ENCODE measurements at regions not wholly inside any gene's neighbourhood (a gene's known extent, or its start where the extent isn't known, plus 50 kb on each side); places are given as distances from the start of the nearest gene placed in this dataset.

GRCh38 chr5:154129013-154129412 lies 61.5 kb upstream of the GALNT10 start:
- DNase-seq: no peak
- H3K4me1 ChIP-seq (ENCODE audit: control insufficient read depth, low read depth, low read length): no peaks in the 10 kb centered on the region
- H3K4ac ChIP-seq (ENCODE audit: low read depth, low read length): no peak overlapping the region
- H3K4me2 ChIP-seq (ENCODE audit: low read length): no peak overlapping the region
- no peak overlapping the region for H2BK5ac ChIP-seq (ENCODE audit: low read length)
- no peak overlapping the region for H3K9ac ChIP-seq (ENCODE audit: low read length)
- no peak overlapping the region for H2AK5ac ChIP-seq (ENCODE audit: low read length)
- no peak overlapping the region for H3K27ac ChIP-seq (ENCODE audit: low read depth, low read length)
- WGBS (ENCODE audit: extremely low coverage, insufficient coverage, low lambda C conversion rate): no CpG with 5 or more reads among the region's 3 CpGs
- H3K79me1 ChIP-seq (ENCODE audit: low read length): no peaks in the 10 kb centered on the region
- H3K23ac ChIP-seq (ENCODE audit: low read length): no peak overlapping the region
- no peaks in the 10 kb centered on the region for H3K36me3 ChIP-seq (ENCODE audit: control insufficient read depth, insufficient read depth, low read length)
- no peak overlapping the region for H2BK120ac ChIP-seq (ENCODE audit: low read depth, low read length)
- no peak overlapping the region for H4K5ac ChIP-seq (ENCODE audit: low read length)
- H3K56ac ChIP-seq (ENCODE audit: low read length): no peak overlapping the region
- no peak overlapping the region for H2BK15ac ChIP-seq (replicated peaks; ENCODE audit: low read depth)
- no peaks in the 10 kb centered on the region for H3K79me2 ChIP-seq (ENCODE audit: control insufficient read depth, insufficient read depth, low read length)
- no peaks in the 10 kb centered on the region for H3K27me3 ChIP-seq (ENCODE audit: insufficient read depth, low read length, poor library complexity)
- no peak overlapping the region for H3K4me3 ChIP-seq (ENCODE audit: low read length)
- no peak overlapping the region for H4K8ac ChIP-seq (ENCODE audit: low read depth, low read length)
- H3K18ac ChIP-seq (ENCODE audit: low read length): no peak overlapping the region

- H4K8ac ChIP-seq (ENCODE audit: low read depth, low read length): no peak overlapping the region
- no peak overlapping the region for H2AK5ac ChIP-seq (ENCODE audit: low read length)
- H3K4ac ChIP-seq (ENCODE audit: low read depth, low read length): no peak overlapping the region
- no peak overlapping the region for H3K4me3 ChIP-seq (ENCODE audit: low read length)
- no peaks in the 10 kb centered on the region for H3K36me3 ChIP-seq (ENCODE audit: control insufficient read depth, insufficient read depth, low read length)
- H3K27ac ChIP-seq (ENCODE audit: low read depth, low read length): no peak overlapping the region
- H3K23ac ChIP-seq (ENCODE audit: low read length): no peak overlapping the region
- no peak overlapping the region for H3K9ac ChIP-seq (ENCODE audit: low read length)
- no peak overlapping the region for H2BK15ac ChIP-seq (replicated peaks; ENCODE audit: low read depth)
- H2BK5ac ChIP-seq (ENCODE audit: low read length): no peak overlapping the region
- no peak overlapping the region for H3K18ac ChIP-seq (ENCODE audit: low read length)
- H3K56ac ChIP-seq (ENCODE audit: low read length): no peak overlapping the region
- WGBS (ENCODE audit: extremely low coverage, insufficient coverage, low lambda C conversion rate): no CpG with 5 or more reads among the region's 1 CpG
- peaks cover 2% of the 10 kb centered on the region for H3K4me1 ChIP-seq (ENCODE audit: control insufficient read depth, low read depth, low read length)
- no peak overlapping the region for H3K4me2 ChIP-seq (ENCODE audit: low read length)
- no peak overlapping the region for H4K5ac ChIP-seq (ENCODE audit: low read length)
- no peaks in the 10 kb centered on the region for H3K79me2 ChIP-seq (ENCODE audit: control insufficient read depth, insufficient read depth, low read length)
- H2BK120ac ChIP-seq (ENCODE audit: low read depth, low read length): no peak overlapping the region
- DNase-seq: no peak
- H3K27me3 ChIP-seq (ENCODE audit: insufficient read depth, low read length, poor library complexity): no peaks in the 10 kb centered on the region
- no peaks in the 10 kb centered on the region for H3K79me1 ChIP-seq (ENCODE audit: low read length)
These were observed 60.6 kb upstream of the GALNT10 start for GRCh38 chr5:154129921-154130320.

GRCh38 chr5:154131817-154132216 lies 58.7 kb upstream of the GALNT10 start:
- Histone ChIP-seq H2AK5ac (ENCODE audit: low read length) (no peak overlapping the region), H3K4me1 (ENCODE audit: control insufficient read depth, low read depth, low read length) (peaks cover 8% of the 10 kb centered on the region), H3K23ac (ENCODE audit: low read length) (no peak overlapping the region), H3K4me3 (ENCODE audit: low read length) (no peak overlapping the region), H3K27me3 (ENCODE audit: insufficient read depth, low read length, poor library complexity) (no peaks in the 10 kb centered on the region), H2BK15ac (replicated peaks; ENCODE audit: low read depth) (no peak overlapping the region), H2BK120ac (ENCODE audit: low read depth, low read length) (no peak overlapping the region), H3K36me3 (ENCODE audit: control insufficient read depth, insufficient read depth, low read length) (no peaks in the 10 kb centered on the region), H3K9ac (ENCODE audit: low read length) (no peak overlapping the region), H3K79me1 (ENCODE audit: low read length) (no peaks in the 10 kb centered on the region), H3K79me2 (ENCODE audit: control insufficient read depth, insufficient read depth, low read length) (no peaks in the 10 kb centered on the region), H4K5ac (ENCODE audit: low read length) (no peak overlapping the region), H3K56ac (ENCODE audit: low read length) (no peak overlapping the region), H3K4me2 (ENCODE audit: low read length) (no peak overlapping the region), H4K8ac (ENCODE audit: low read depth, low read length) (no peak overlapping the region), H3K27ac (ENCODE audit: low read depth, low read length) (no peak overlapping the region), H2BK5ac (ENCODE audit: low read length) (no peak overlapping the region), H3K18ac (ENCODE audit: low read length) (no peak overlapping the region), H3K4ac (ENCODE audit: low read depth, low read length) (no peak overlapping the region)
- no CpG with 5 or more reads among the region's 5 CpGs for WGBS (ENCODE audit: extremely low coverage, insufficient coverage, low lambda C conversion rate)
- no peak for DNase-seq

GRCh38 chr5:154132718-154133307 lies 57.7 kb upstream of the GALNT10 start:
- Histone ChIP-seq H3K79me1 (ENCODE audit: low read length) (no peaks in the 10 kb centered on the region), H3K79me2 (ENCODE audit: control insufficient read depth, insufficient read depth, low read length) (no peaks in the 10 kb centered on the region), H3K4ac (ENCODE audit: low read depth, low read length) (no peak overlapping the region), H3K56ac (ENCODE audit: low read length) (no peak overlapping the region), H4K8ac (ENCODE audit: low read depth, low read length) (no peak overlapping the region), H3K27ac (ENCODE audit: low read depth, low read length) (no peak overlapping the region), H3K4me1 (ENCODE audit: control insufficient read depth, low read depth, low read length) (peaks cover 8% of the 10 kb centered on the region), H3K4me2 (ENCODE audit: low read length) (no peak overlapping the region), H3K4me3 (ENCODE audit: low read length) (no peak overlapping the region), H2BK120ac (ENCODE audit: low read depth, low read length) (no peak overlapping the region), H2BK15ac (replicated peaks; ENCODE audit: low read depth) (no peak overlapping the region), H3K18ac (ENCODE audit: low read length) (no peak overlapping the region), H2BK5ac (ENCODE audit: low read length) (no peak overlapping the region), H4K5ac (ENCODE audit: low read length) (no peak overlapping the region), H3K23ac (ENCODE audit: low read length) (no peak overlapping the region), H3K36me3 (ENCODE audit: control insufficient read depth, insufficient read depth, low read length) (no peaks in the 10 kb centered on the region), H2AK5ac (ENCODE audit: low read length) (no peak overlapping the region), H3K9ac (ENCODE audit: low read length) (no peak overlapping the region), H3K27me3 (ENCODE audit: insufficient read depth, low read length, poor library complexity) (no peaks in the 10 kb centered on the region)
- WGBS (ENCODE audit: extremely low coverage, insufficient coverage, low lambda C conversion rate): no CpG with 5 or more reads among the region's 6 CpGs
- DNase-seq: no peak

GRCh38 chr5:154133591-154133990 lies 56.9 kb upstream of the GALNT10 start:
- Histone ChIP-seq H2BK5ac (ENCODE audit: low read length) (no peak overlapping the region), H3K4me2 (ENCODE audit: low read length) (no peak overlapping the region), H2AK5ac (ENCODE audit: low read length) (no peak overlapping the region), H3K27ac (ENCODE audit: low read depth, low read length) (no peak overlapping the region), H4K8ac (ENCODE audit: low read depth, low read length) (no peak overlapping the region), H3K23ac (ENCODE audit: low read length) (no peak overlapping the region), H3K27me3 (ENCODE audit: insufficient read depth, low read length, poor library complexity) (no peaks in the 10 kb centered on the region), H3K18ac (ENCODE audit: low read length) (no peak overlapping the region), H3K79me1 (ENCODE audit: low read length) (no peaks in the 10 kb centered on the region), H3K56ac (ENCODE audit: low read length) (no peak overlapping the region), H2BK120ac (ENCODE audit: low read depth, low read length) (no peak overlapping the region), H3K4me1 (ENCODE audit: control insufficient read depth, low read depth, low read length) (peaks cover 8% of the 10 kb centered on the region), H3K79me2 (ENCODE audit: control insufficient read depth, insufficient read depth, low read length) (no peaks in the 10 kb centered on the region), H2BK15ac (replicated peaks; ENCODE audit: low read depth) (no peak overlapping the region), H3K36me3 (ENCODE audit: control insufficient read depth, insufficient read depth, low read length) (no peaks in the 10 kb centered on the region), H3K4me3 (ENCODE audit: low read length) (no peak overlapping the region), H3K4ac (ENCODE audit: low read depth, low read length) (no peak overlapping the region), H3K9ac (ENCODE audit: low read length) (no peak overlapping the region), H4K5ac (ENCODE audit: low read length) (no peak overlapping the region)
- no CpG with 5 or more reads among the region's 10 CpGs for WGBS (ENCODE audit: extremely low coverage, insufficient coverage, low lambda C conversion rate)
- DNase-seq: no peak

- Histone ChIP-seq H3K23ac (ENCODE audit: low read length) (no peak overlapping the region), H4K8ac (ENCODE audit: low read depth, low read length) (no peak overlapping the region), H3K79me1 (ENCODE audit: low read length) (no peaks in the 10 kb centered on the region), H3K56ac (ENCODE audit: low read length) (peak overlapping the region; percentile 50), H2BK120ac (ENCODE audit: low read depth, low read length) (no peak overlapping the region), H3K4me3 (ENCODE audit: low read length) (no peak overlapping the region), H3K9ac (ENCODE audit: low read length) (no peak overlapping the region), H2AK5ac (ENCODE audit: low read length) (no peak overlapping the region), H4K5ac (ENCODE audit: low read length) (no peak overlapping the region), H3K4me1 (ENCODE audit: control insufficient read depth, low read depth, low read length) (peaks cover 12% of the 10 kb centered on the region), H3K4ac (ENCODE audit: low read depth, low read length) (no peak overlapping the region), H3K36me3 (ENCODE audit: control insufficient read depth, insufficient read depth, low read length) (no peaks in the 10 kb centered on the region), H3K27me3 (ENCODE audit: insufficient read depth, low read length, poor library complexity) (no peaks in the 10 kb centered on the region), H2BK15ac (replicated peaks; ENCODE audit: low read depth) (no peak overlapping the region), H3K79me2 (ENCODE audit: control insufficient read depth, insufficient read depth, low read length) (no peaks in the 10 kb centered on the region), H3K27ac (ENCODE audit: low read depth, low read length) (no peak overlapping the region), H3K4me2 (ENCODE audit: low read length) (no peak overlapping the region), H2BK5ac (ENCODE audit: low read length) (no peak overlapping the region), H3K18ac (ENCODE audit: low read length) (no peak overlapping the region)
- DNase-seq: no peak
- WGBS (ENCODE audit: extremely low coverage, insufficient coverage, low lambda C conversion rate): no CpG with 5 or more reads among the region's 2 CpGs
These were observed 56.0 kb upstream of the GALNT10 start for GRCh38 chr5:154134499-154134898.
